Astrocyte of the cerebellum (primary cell): ENCODE measurements at regions not wholly inside any gene's neighbourhood (a gene's known extent, or its start where the extent isn't known, plus 50 kb on each side); places are given as distances from the start of the nearest gene placed in this dataset.
A peak's percentile ranks its signal among the peaks of the same experiment; 100 is the strongest.

Experiments
- DNase-seq: peaks from one replicate; pipeline ENCODE4 v3.0.0-alpha.2; 2011; ENCODE audit warnings: low read depth
- H3K4me3 ChIP-seq: 2 replicates; pipeline ENCODE4 v1.5.1; 2011; ENCODE audit warnings: mild to moderate bottlenecking, low read depth, low read length, moderate library complexity
- in situ Hi-C: cut with HindIII; loops from 2 replicates; pipeline ENCODE4 v1.10.0; 2017; ENCODE audit warnings: low sequenced_read_pairs
- TF ChIP-seq, protein P1 (sequence below): IDR thresholded peaks from 2 replicates; pipeline ENCODE4 v1.5.1; 2012; ENCODE audit warnings: low read length, low read depth, moderate library complexity, mild to moderate bottlenecking; ENCODE audit errors: missing control alignments

GRCh38 chr2:217334561-217334960, 474.7 kb upstream of the TNP1 start:
- in situ Hi-C loops = no loop called here
- no peak overlapping the region for H3K4me3 ChIP-seq
- DNase-seq = no peak
- TF ChIP-seq, protein P1, sequence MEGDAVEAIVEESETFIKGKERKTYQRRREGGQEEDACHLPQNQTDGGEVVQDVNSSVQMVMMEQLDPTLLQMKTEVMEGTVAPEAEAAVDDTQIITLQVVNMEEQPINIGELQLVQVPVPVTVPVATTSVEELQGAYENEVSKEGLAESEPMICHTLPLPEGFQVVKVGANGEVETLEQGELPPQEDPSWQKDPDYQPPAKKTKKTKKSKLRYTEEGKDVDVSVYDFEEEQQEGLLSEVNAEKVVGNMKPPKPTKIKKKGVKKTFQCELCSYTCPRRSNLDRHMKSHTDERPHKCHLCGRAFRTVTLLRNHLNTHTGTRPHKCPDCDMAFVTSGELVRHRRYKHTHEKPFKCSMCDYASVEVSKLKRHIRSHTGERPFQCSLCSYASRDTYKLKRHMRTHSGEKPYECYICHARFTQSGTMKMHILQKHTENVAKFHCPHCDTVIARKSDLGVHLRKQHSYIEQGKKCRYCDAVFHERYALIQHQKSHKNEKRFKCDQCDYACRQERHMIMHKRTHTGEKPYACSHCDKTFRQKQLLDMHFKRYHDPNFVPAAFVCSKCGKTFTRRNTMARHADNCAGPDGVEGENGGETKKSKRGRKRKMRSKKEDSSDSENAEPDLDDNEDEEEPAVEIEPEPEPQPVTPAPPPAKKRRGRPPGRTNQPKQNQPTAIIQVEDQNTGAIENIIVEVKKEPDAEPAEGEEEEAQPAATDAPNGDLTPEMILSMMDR = no peak

DNA sequence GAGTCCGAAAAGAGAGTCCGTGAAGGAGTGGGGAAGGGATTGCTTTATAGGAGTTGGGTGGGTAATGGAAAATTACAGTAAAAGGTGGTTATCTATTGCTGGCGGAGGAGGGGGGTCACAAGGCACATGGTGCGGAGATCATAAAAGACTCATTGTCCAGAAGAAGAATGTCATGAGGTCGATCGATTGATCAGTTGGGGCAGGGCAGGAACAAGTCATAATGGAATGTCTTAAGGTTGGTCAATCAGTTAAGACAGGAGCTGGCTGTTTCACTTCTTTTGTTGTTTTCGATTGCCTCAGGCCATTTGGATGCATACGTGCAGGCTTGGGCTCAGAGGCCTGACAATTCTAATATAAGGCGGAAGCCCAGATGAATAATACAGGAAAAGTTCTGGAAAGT, 473.0 kb upstream of the TNP1 start:
- no peak for DNase-seq
- TF ChIP-seq, protein P1 = no peak
- in situ Hi-C loops = no loop called here
- H3K4me3 ChIP-seq = no peak overlapping the region

GRCh38 chr2:217332417-217332791, 472.5 kb upstream of the TNP1 start:
- DNase-seq = no peak
- in situ Hi-C loops = no loop called here
- no peak overlapping the region for H3K4me3 ChIP-seq
- TF ChIP-seq, protein P1 = no peak

DNA sequence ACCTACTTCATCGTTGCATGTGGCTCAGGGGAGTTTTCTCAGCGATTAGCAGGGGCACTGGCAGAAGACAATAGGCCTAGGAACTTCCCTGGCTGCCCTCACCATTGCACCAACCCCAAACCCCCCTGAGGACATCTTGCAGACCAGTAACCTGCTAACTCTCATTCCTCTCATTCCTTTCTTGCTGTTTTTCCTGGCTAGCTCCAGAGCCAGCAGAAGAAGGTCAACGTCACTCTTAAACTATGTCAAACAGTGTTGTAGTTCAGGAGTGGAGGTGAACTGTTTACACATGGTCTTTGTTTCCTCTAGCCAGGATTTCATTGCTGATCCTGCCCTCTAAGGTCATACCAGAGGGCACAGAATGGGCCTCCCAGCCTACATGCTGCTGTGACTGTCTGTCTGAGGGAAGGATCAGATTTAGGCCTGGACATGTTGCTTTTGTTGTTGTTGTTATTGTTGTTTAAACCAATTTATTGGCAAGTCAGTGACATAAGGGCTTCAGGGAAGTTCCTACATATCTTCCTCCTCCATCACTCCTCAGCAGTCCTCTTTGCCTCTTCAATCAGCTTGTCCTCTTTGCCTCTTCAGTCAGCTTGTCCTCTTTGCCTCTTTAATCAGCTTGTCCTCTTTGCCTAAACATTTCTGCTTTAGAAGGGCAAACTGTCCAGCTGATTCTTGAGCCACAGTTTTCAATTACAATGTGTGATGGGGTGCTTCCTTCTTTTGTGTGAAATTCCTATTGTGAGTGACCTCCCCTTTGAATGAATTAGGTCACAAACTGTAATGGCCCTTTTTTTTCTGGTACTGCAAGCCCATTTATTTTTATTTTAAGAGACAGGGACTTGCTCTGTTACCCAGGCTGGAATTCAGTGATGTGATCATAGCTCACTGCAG, 471.9 kb upstream of the TNP1 start:
- DNase-seq = peak; percentile 64
- H3K4me3 ChIP-seq = no peak overlapping the region
- TF ChIP-seq, protein P1 = no peak
- in situ Hi-C loops = no loop called here

DNA sequence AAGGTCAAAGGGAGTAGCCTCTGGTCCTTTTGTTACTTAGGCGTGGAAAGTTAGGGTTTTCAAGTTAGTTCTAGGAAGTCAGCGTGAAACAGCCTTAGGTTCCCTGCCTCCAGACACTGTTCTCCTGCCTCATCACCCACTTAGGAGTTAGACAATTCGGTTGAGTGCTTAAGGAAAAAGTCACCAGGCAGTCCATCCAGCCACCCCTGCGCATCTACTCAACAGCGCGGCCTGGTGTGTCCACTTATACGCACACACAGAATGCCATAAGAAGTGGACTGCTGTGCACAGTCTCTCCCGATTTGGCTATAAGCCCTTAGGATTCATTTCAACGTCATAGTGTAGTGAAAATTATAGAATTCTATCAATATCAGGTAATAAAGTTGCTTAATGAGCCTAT, 470.8 kb upstream of the TNP1 start:
- no peak overlapping the region for H3K4me3 ChIP-seq
- TF ChIP-seq, protein P1 = no peak
- in situ Hi-C loops = no loop called here
- no peak for DNase-seq

DNA sequence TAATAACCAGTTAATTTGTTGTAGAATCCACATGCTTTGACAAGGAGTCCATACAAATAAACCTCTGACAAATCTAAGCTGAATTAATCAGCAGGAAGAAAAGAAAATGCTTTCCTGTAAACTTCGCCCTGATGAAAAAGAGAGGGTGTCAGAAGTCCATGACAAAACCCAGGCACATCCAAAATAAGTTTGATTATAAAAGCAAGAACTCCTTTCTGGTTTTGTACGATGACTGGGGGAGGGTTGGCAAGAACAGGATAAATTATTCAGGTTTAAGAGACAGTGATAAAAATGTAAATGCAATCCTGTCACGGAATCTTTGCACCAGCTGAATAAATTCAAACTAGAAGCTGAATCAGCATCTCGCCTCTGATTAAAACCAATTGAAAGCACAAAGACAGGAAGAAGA, 469.2 kb upstream of the TNP1 start:
- in situ Hi-C loops = no loop called here
- DNase-seq = peak; percentile 11
- TF ChIP-seq, protein P1 = no peak
- H3K4me3 ChIP-seq = no peak overlapping the region

DNA sequence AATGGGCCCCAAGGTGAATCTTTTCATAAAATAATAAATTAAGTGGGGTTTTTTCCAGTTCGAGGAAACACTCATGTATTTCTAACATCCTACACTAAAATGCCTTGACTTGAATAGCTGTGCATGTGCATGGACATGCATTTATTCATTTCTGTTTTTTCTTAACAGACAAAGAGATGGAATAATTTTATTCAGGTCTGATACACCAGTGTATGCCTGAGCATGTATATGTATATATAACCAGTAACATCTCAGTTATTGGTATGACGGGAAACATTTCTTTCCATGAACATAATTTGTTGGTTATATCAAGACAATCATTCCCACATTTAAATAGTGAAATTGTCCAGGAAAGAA, 468.7 kb upstream of the TNP1 start:
- in situ Hi-C loops = no loop called here
- H3K4me3 ChIP-seq = no peak overlapping the region

More for the DNA sequence above, 468.7 kb upstream of the TNP1 start:
- TF ChIP-seq, protein P1 = no peak
- DNase-seq = no peak
